ENCODE measurements at regions not wholly inside any gene's neighbourhood (a gene's known extent, or its start where the extent isn't known, plus 50 kb on each side); places are given as distances from the start of the nearest gene placed in this dataset.

DNA sequence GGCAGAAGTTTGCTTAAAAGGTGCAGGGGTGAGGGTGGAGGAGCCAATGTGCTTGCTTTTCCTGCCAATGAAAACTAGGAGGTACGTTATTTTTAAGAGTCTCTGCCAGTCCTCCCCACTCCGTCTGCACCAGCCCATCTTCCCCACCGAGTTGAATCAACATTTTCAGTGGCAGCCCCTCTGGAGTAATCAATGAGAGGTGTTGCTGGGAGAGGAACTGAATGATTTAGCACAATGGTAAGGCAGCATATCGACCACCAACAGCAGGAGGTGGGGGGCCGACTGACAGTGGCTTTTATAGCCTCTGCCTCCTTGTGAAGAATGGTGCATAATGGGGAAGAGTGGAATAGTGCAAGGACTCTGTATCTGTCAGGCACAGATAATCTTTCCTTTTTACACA, 1465.0 kb upstream of the GOT2 start:
- no peak overlapping the region for H3K4me2 ChIP-seq
- TF ChIP-seq EZH2 (IDR thresholded peaks at IDR 0.05; ENCODE audit: low read depth) = no peak
- TF ChIP-seq, protein P1, sequence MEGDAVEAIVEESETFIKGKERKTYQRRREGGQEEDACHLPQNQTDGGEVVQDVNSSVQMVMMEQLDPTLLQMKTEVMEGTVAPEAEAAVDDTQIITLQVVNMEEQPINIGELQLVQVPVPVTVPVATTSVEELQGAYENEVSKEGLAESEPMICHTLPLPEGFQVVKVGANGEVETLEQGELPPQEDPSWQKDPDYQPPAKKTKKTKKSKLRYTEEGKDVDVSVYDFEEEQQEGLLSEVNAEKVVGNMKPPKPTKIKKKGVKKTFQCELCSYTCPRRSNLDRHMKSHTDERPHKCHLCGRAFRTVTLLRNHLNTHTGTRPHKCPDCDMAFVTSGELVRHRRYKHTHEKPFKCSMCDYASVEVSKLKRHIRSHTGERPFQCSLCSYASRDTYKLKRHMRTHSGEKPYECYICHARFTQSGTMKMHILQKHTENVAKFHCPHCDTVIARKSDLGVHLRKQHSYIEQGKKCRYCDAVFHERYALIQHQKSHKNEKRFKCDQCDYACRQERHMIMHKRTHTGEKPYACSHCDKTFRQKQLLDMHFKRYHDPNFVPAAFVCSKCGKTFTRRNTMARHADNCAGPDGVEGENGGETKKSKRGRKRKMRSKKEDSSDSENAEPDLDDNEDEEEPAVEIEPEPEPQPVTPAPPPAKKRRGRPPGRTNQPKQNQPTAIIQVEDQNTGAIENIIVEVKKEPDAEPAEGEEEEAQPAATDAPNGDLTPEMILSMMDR (conservative IDR thresholded peaks at IDR 0.05) = no peak
- no peak for DNase-seq
- H3K36me3 ChIP-seq (ENCODE audit: low read depth) = no peaks in the 10 kb centered on the region
- no peak overlapping the region for H2AFZ ChIP-seq
- no TSS peak for BruUV-seq (replicated peaks)
- no peaks in the 10 kb centered on the region for H3K9me3 ChIP-seq (ENCODE audit: insufficient read depth, low read depth)
- POLR2A ChIA-PET (ENCODE audit: unreplicated experiment) = no interaction called here
- H3K9me2 ChIP-seq (ENCODE audit: insufficient read depth) = no peaks in the 10 kb centered on the region
- no peaks in the 10 kb centered on the region for H4K20me1 ChIP-seq (ENCODE audit: insufficient read depth)
- H3K4me1 ChIP-seq (replicated peaks; ENCODE audit: insufficient read depth) = no peaks in the 10 kb centered on the region
- no peak overlapping the region for H3K27ac ChIP-seq
- H3K27me3 ChIP-seq (ENCODE audit: insufficient read depth, low read depth) = peaks cover 8% of the 10 kb centered on the region
- CTCF ChIA-PET = no interaction called here
- H3F3A ChIP-seq (ENCODE audit: insufficient read depth, low read depth) = no peaks in the 10 kb centered on the region
- intact Hi-C loops (cut with micrococcal nuclease; ENCODE audit: unreplicated experiment) = no loop called here
- no peaks in the 10 kb centered on the region for H3K79me2 ChIP-seq (ENCODE audit: low read depth)
- no peak overlapping the region for H3K4me3 ChIP-seq

DNA sequence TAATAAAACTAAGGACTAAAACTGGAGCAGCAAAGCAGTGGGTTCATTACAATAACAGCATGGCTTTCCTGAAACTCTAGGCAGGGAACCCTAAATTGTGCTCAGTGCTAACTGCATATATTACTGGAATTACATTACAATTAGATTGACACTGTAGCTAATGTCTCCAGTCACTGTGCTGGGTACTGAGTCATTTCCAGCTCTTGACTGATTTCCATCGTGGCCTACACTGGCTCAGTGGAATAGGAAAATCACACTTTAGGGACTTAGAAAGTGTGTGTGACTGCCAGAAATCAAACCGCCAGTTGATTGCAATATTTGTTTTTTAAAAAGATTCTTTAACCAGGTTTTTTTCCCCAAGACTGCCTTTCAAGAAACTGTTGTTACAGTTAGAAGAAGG, 1447.4 kb upstream of the GOT2 start:
- Histone ChIP-seq H3K27ac (no peak overlapping the region), H3K4me1 (replicated peaks; ENCODE audit: insufficient read depth) (no peaks in the 10 kb centered on the region), H3K4me2 (no peak overlapping the region), H4K20me1 (ENCODE audit: insufficient read depth) (no peaks in the 10 kb centered on the region), H3K9me2 (ENCODE audit: insufficient read depth) (no peaks in the 10 kb centered on the region), H3F3A (ENCODE audit: insufficient read depth, low read depth) (no peaks in the 10 kb centered on the region), H3K27me3 (ENCODE audit: insufficient read depth, low read depth) (no peaks in the 10 kb centered on the region), H3K9me3 (ENCODE audit: insufficient read depth, low read depth) (no peaks in the 10 kb centered on the region), H3K36me3 (ENCODE audit: low read depth) (no peaks in the 10 kb centered on the region), H3K4me3 (no peak overlapping the region), H2AFZ (no peak overlapping the region), H3K79me2 (ENCODE audit: low read depth) (no peaks in the 10 kb centered on the region)
- TF ChIP-seq, protein P1 (conservative IDR thresholded peaks at IDR 0.05) = no peak
- no peak for TF ChIP-seq EZH2 (IDR thresholded peaks at IDR 0.05; ENCODE audit: low read depth)
- intact Hi-C loops (cut with micrococcal nuclease; ENCODE audit: unreplicated experiment) = no loop called here
- no peak for DNase-seq
- no TSS peak for BruUV-seq (replicated peaks)
- ChIA-PET POLR2A (ENCODE audit: unreplicated experiment) (no interaction called here), CTCF (no interaction called here)

DNA sequence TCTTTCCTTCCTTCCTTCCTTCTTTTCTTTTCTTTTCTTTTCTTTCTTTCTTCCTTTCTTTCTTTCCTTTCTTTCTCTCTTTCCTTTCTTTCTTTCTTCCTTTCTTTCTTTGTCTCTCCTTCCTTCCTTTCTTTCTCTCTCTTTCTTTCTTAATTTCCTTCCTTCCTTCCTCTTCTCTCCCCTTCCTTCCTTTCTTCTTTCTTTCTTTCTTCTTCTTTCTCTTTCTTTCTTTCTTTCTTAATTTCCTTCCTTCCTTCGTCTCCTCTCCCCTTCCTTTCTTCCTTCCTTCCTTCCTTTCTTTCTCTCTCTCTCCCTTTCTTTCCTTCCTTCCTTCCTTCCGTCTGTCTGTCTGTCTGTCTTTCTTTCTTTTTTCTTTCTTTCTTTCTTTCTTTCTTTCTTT, 1446.5 kb upstream of the GOT2 start:
- Histone ChIP-seq H3K9me3 (ENCODE audit: insufficient read depth, low read depth) (no peaks in the 10 kb centered on the region), H3K27me3 (ENCODE audit: insufficient read depth, low read depth) (no peaks in the 10 kb centered on the region), H3K4me2 (no peak overlapping the region), H3K27ac (no peak overlapping the region), H3K4me3 (no peak overlapping the region), H3K79me2 (ENCODE audit: low read depth) (no peaks in the 10 kb centered on the region), H3K9me2 (ENCODE audit: insufficient read depth) (no peaks in the 10 kb centered on the region), H3K36me3 (ENCODE audit: low read depth) (no peaks in the 10 kb centered on the region), H2AFZ (no peak overlapping the region), H3K4me1 (replicated peaks; ENCODE audit: insufficient read depth) (no peaks in the 10 kb centered on the region), H4K20me1 (ENCODE audit: insufficient read depth) (no peaks in the 10 kb centered on the region), H3F3A (ENCODE audit: insufficient read depth, low read depth) (no peaks in the 10 kb centered on the region)
- ChIA-PET CTCF (no interaction called here), POLR2A (ENCODE audit: unreplicated experiment) (no interaction called here)
- TF ChIP-seq EZH2 (IDR thresholded peaks at IDR 0.05; ENCODE audit: low read depth) = no peak
- TF ChIP-seq, protein P1 (conservative IDR thresholded peaks at IDR 0.05) = no peak
- DNase-seq = no peak
- no TSS peak for BruUV-seq (replicated peaks)
- intact Hi-C loops (cut with micrococcal nuclease; ENCODE audit: unreplicated experiment) = no loop called here

All from PC-9 (cell line).